Transverse colon (tissue), 3 donors: ENCODE measurements at regions not wholly inside any gene's neighbourhood (a gene's known extent, or its start where the extent isn't known, plus 50 kb on each side); places are given as distances from the start of the nearest gene placed in this dataset.

ENCODE experiments used
- CTCF ChIP-seq, 5 experiments: fragments of 200-600 bp in 3 of 5; fragments of 450-650 bp in 2 of 5; sonication (generic) in 3 of 5; IDR thresholded peaks; 1 replicate in 2 of 5; 2 replicates in 3 of 5; pipeline ENCODE4 v1.5.1; 2016 to 2017; ENCODE audit warnings: antibody characterized with exemption in 5 of 5, inconsistent platforms in 3 of 5, mild to moderate bottlenecking in 2 of 5, moderate library complexity in 1 of 5
- POLR2A ChIP-seq: fragments of 450-650 bp; IDR thresholded peaks from one replicate; pipeline ENCODE4 v1.6.1; 2016; ENCODE audit warnings: antibody characterized with exemption, mild to moderate bottlenecking, moderate library complexity

GRCh38 chrX:151821226-151821625 is 86.7 kb downstream of the CNGA2 start:
- TF ChIP-seq CTCF (IDR thresholded peaks at IDR 0.05) (no peak), POLR2A (no peak)
